ENCODE measurements at regions not wholly inside any gene's neighbourhood (a gene's known extent, or its start where the extent isn't known, plus 50 kb on each side); places are given as distances from the start of the nearest gene placed in this dataset.

- DNase-seq, result no peak
Measured at GRCh38 chr10:43702213-43702935, 53.7 kb upstream of the ZNF32 start.

DNA sequence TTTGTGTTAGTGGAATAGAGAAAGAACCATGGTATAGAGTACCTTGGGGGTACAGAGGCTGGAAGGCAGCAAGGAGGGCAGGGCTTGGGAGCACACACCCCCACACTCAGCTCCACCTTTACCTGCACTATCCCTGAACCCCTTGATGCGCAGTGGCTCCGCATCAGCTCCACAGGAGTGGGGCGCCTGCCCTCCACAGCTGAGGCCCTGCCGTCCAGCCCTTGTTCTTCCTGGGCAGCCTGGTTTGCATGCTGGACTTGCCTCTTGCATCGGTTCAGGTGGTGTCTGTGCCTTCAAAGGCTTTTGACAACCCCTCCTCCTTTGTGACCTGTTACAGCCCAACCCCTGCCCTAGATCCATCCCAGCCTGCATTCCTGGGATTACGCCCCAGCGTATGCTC, 52.6 kb upstream of the ZNF32 start:
- DNase-seq, result no peak

GRCh38 chr10:43700306-43700705, 51.6 kb upstream of the ZNF32 start:
- no peak for DNase-seq

GRCh38 chr10:43699516-43699915, 50.8 kb upstream of the ZNF32 start:
- DNase-seq, result no peak

Data from stimulated activated CD4-positive, alpha-beta T cell treated with anti-CD3 and anti-CD28 coated beads, Interleukin-12 subunit alpha, Interleukin-12 subunit beta, amount 100 ng/mL, for 4 hours (primary cell).